HS-27A (cell line): ENCODE measurements at regions not wholly inside any gene's neighbourhood (a gene's known extent, or its start where the extent isn't known, plus 50 kb on each side); places are given as distances from the start of the nearest gene placed in this dataset.

Experiments
- DNase-seq: peaks from one replicate; pipeline ENCODE4 v3.0.0-alpha.2; 2012; ENCODE audit warnings: low read depth, missing footprints

- no peak for DNase-seq
Measured at GRCh38 chr4:19992471-19993093, 259.1 kb upstream of the SLIT2 start.

- DNase-seq = peak; percentile 57
Measured at GRCh38 chr4:19987746-19988145, 264.0 kb upstream of the SLIT2 start.

DNA sequence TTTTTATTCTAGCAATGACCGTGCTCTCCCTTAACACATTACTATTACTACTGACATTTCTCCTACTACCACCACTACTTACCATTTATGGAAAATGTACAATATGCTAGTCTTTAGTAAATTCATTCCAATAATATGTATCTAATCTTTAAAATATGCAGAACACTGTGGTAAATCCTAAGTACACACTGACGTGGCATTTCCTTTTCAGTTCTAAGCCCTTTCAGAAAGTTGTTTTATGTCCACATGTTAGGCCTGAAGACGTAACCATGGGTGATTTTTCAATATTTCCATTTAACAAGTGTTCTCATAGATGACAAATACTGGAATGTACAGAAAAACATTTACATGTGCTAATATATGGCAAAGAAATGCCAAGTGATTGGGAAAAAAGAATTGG lies 268.6 kb upstream of the SLIT2 start:
- DNase-seq = peak; percentile 84

GRCh38 chr4:19982556-19982955 lies 269.1 kb upstream of the SLIT2 start:
- peak; percentile 69 for DNase-seq

DNA sequence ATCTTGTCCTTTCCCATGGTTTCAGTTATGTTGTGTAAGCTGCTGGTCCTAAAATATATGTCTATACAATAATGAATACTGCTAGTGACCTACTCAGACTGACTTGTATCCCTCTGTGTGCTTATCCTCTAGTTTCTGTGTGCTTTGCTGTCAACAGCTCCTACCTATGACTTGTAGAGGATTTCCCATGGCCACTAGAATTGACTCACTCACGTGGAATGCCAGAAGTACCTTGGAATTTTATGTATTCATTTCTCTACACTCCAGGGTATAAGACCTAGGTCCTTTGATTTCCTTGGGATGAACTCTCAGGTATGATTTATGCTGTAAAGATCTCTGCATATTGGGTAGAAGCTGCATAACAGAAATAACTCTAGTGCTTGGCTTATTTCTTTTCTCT lies 279.9 kb upstream of the SLIT2 start:
- no peak for DNase-seq

DNA sequence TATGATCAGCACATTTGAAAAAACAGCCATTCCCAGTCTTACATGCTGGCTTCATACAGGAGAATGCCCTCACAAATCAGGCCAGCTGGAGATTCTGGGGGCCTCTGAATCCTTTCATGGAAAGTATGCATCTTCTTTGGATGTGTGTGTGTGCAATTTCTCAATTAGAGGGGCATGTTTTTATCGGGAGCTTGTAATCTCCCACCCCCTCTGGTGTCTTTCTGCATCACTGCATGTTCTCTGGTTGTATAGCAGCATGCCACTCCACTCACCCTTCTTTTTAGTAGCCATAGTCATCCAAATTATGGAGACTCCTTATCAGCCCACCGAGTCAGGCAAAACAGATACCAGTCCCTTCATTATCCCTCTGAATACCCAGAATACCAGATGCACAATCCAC lies 282.2 kb upstream of the SLIT2 start:
- no peak for DNase-seq

GRCh38 chr4:19961091-19961490 lies 290.6 kb upstream of the SLIT2 start:
- no peak for DNase-seq

GRCh38 chr4:19958848-19959247 lies 292.9 kb upstream of the SLIT2 start:
- no peak for DNase-seq

GRCh38 chr4:19947349-19947748 lies 304.4 kb upstream of the SLIT2 start:
- no peak for DNase-seq

- peak; percentile 96 for DNase-seq
Measured at GRCh38 chr4:19945979-19946380, 305.7 kb upstream of the SLIT2 start.

DNA sequence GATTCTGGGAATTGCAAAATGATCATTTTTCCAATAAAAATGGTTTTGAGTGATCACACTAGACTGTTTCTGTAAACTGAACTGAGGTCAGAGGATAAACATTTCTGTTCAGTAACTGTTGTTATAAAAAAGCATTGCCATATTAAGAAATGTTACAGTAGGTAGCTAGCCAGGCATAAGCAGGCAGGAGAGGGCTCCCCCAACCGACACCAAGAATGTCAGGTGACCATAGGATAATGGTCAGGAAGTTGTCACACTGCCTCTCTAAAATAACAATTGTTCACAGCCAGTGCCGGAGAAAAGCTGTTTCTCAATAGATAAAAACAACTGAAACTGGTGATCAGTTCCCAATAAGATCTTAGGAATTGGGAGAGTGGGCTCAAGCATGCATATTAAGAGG lies 306.2 kb upstream of the SLIT2 start:
- DNase-seq = no peak

GRCh38 chr4:19944806-19945205 lies 306.9 kb upstream of the SLIT2 start:
- no peak for DNase-seq

DNA sequence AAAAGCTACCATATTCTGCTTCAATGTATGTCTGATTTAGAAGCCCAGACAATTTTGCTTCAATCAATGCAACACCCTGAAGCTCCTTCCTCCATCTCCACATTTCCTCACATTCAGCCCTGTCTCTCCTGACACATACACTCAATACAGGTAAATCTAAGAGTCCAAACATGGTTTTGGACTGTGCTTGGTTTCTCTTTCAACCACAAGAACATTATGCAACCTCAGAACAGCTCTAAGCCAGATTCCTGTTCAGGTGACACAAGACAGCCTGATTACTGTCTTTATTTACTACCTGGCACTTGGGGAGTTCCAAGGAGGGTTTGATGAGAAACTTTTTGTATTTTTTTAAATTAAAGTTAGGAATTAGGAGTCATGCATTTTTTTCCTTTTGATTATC lies 307.5 kb upstream of the SLIT2 start:
- DNase-seq = no peak

GRCh38 chr4:19941434-19941833 lies 310.3 kb upstream of the SLIT2 start:
- DNase-seq = no peak

DNA sequence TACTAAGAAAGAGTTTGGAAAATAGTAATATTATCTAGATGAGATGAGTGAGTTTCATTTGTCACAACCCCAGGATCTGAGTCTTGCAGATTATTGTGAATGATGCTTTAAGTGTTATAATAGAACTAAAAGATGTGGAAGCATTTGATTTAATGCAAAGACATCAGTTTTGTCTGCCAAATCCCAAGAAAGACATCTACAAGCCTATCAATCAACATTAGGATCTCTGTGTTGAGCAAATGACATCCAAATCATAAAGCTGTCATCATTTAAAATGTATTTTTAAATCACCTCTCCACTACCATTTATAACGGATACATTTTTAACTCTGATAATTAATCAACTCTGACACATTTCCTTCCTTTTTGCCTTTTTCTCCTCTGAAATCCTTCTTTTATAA lies 310.8 kb upstream of the SLIT2 start:
- no peak for DNase-seq

DNA sequence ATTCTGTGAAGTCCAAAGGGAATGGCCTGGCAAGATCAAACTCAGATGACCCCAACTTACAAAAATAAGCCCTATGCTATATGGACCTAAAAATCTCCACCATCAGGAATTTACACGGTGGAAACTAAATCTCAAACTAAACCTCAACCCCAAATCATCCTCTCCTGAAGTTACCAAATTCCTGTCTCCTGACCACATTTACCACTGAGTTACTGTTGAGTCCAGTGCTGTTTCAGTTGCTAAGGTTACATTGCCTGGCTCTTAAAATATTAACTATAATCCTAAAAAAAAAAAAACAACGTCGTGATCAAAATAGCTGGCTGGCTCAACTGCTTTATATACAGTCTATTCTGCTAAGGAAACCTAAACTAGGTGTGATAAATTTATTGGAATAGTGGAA lies 315.2 kb upstream of the SLIT2 start:
- DNase-seq = peak; percentile 39

DNA sequence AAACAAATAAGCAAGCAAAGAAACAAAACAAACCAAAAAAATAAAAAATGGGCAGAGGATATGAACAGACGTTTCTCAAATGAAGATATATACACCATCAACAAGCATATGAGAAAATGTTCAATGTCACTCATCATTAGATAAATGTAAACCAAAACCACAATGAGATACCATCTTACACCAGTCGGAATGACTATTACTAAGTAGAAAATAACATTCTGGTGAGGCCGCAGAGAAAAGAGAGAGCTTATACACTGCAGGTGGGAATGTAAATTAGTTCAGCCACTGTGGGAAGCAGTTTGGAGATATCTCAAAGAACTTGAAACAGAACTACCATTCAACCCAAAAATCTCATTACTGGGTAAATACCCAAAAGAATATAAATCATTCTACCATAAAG lies 321.0 kb upstream of the SLIT2 start:
- no peak for DNase-seq

DNA sequence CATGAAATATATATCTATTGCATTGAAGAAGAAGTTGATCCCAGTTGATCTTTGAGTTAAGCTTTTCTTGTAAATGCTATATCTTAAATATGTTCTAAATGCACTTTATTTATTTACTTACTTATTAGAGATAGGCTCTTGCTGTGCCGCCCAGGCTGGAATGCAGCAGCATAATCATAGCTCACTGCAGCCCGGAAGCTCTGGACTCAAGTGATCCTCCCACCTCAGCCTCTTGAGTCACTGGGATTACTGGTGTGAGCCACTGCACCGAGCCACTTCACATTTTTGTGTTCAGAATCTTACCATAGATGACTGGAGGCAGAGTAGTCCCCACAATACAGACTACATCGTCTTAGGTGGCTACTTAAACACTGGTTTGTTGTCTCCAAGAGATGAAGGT lies 324.3 kb upstream of the SLIT2 start:
- DNase-seq = no peak

GRCh38 chr4:19925516-19925915 lies 326.2 kb upstream of the SLIT2 start:
- DNase-seq = no peak

DNA sequence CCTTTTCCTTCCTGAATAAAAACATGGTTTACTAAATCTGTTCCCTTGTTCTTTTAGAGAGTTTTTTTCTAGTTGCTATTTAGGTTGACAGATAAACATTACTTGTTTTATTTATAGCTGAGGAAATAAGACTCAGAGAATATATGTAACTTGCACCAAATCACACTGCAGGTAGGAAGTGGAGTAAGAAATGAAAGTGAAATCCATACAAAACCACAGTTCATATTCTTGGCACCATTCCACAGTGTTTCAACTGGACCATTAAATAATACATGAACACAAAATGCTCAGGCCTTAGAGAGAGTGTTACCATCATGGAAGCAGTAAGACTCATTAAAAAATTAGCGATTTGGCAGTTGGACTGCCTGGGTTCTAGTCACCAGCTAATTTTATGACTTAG lies 326.9 kb upstream of the SLIT2 start:
- DNase-seq = no peak

DNA sequence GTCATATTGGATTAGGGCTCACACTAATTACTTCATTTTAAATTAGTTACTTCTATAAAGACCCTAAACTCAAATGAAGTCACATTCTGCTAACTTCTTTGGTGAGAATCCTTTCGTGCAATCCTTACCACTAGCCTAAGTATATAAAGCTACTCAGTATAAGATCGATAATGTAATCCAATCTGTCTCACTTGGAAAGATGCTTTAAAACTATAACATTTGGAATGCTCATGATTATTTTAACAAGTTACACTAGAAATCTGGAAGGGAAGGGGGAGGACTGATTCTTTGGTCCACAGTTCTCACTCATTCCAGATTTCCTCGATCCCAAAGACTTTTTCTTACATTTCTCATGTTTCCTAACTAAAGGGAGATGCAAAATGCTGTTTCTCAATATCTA lies 336.4 kb upstream of the SLIT2 start:
- DNase-seq = no peak

DNA sequence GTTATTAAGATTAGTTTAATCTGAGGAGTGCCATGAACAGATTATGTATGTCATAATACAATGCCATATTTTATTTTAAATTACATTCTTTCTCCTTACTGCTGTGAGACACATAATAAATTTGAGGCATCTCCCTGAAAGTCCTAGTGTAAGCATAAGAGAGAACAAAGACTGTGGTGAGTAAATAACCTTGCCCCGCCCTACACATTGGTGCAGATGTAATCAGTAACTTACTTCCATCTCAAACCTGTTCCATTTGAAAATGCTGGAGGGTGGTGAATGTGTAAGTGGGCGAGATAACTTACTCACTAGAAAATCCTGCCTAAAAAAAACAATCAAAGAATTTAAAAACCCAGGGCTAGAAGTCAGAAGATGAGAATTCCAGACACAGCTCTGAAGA lies 338.1 kb upstream of the SLIT2 start:
- DNase-seq = no peak

DNA sequence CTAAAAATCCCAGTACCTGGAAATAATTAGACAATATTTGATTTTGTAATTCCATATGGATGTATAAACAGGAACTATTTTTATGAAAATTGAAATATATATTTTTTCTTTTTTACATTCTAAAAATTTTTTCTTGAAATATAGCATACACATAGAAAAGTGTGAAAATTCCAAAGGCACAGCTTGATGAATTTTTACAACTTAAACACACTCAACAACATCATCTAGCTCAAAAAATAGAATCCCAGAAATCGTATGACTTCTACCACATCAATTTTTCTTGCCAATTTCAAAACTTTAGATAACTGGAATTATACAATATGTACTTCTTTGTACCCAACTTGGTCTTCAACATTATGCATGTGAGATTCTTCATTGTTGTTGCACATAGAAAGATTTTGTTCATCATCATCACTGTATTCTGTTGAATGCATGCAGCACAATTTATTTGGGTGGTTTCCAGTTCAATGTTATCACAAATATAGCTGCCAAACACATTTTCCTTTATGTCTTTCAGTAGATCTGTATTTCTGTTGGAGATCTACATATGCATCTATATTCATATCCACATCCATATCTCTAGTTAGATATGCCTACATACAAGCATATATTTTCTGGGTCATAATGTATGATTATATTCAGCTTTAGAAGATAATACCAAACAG lies 340.7 kb upstream of the SLIT2 start:
- DNase-seq = no peak

GRCh38 chr4:19905024-19905423 lies 346.7 kb upstream of the SLIT2 start:
- DNase-seq = no peak
